Activated T-cell treated with anti-CD3 and anti-CD28 coated beads, Interleukin-2, amount 50 U/mL, for 24 hours (primary cell): ENCODE measurements at regions not wholly inside any gene's neighbourhood (a gene's known extent, or its start where the extent isn't known, plus 50 kb on each side); places are given as distances from the start of the nearest gene placed in this dataset.
"Not testable (repeated sequence)": the region's sequence is repeated elsewhere in the genome, so short reads cannot be mapped to it uniquely, and the experiment has no call there.

Experiments used
- DNase-seq: peaks from one replicate; pipeline ENCODE4 v3.0.0-alpha.2; 2020
- H3K27ac Mint-ChIP-seq: 2 replicates; pipeline ENCODE4 v1.8.0; 2020; ENCODE audit warnings: mild to moderate bottlenecking, mixed read lengths
- H3K27me3 Mint-ChIP-seq: 2 replicates; pipeline ENCODE4 v1.8.0; 2020; ENCODE audit warnings: mixed read lengths
- H3K36me3 Mint-ChIP-seq: 2 replicates; pipeline ENCODE4 v1.8.0; 2020; ENCODE audit warnings: low read depth, mixed read lengths
- H3K4me1 Mint-ChIP-seq: 2 replicates; pipeline ENCODE4 v1.8.0; 2020; ENCODE audit warnings: low read depth, mixed read lengths
- H3K4me3 Mint-ChIP-seq: 2 replicates; pipeline ENCODE4 v1.8.0; 2020; ENCODE audit warnings: mild to moderate bottlenecking, moderate library complexity, mixed read lengths
- H3K9me3 Mint-ChIP-seq: 2 replicates; pipeline ENCODE4 v1.8.0; 2020; ENCODE audit warnings: mixed read lengths

GRCh38 chr2:43157506-43158246, 68.7 kb downstream of the ZFP36L2 start:
- Mint-ChIP-seq H3K9me3 (no peaks in the 10 kb centered on the region), H3K27ac (peak overlapping the region; percentile 97), H3K4me1 (peaks cover 86% of the 10 kb centered on the region), H3K27me3 (no peaks in the 10 kb centered on the region), H3K4me3 (no peak overlapping the region), H3K36me3 (no peaks in the 10 kb centered on the region)
- no peak for DNase-seq

GRCh38 chr2:43155851-43156411, 70.5 kb downstream of the ZFP36L2 start:
- H3K27ac Mint-ChIP-seq = no peak overlapping the region

DNA sequence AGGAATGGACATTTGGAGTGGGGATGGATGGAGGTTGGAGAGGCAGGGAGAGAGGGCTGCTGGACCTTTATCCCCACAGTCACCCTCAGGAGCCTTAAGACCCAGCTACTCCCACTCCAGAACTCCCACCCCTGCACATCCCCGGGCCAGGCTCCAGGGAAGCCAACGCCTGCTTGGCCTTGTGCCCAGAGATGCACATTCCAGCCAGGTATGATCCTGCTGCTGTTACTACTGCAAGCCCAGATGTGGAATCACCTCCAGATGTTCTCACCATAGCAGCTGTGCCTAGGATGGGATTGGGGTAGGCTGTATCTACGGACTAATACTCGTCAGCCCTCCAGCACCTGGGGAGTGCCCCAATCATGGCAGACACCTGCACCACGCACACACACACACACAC, 71.7 kb downstream of the ZFP36L2 start:
- no peak overlapping the region for H3K27ac Mint-ChIP-seq

More at GRCh38 chr2:43155851-43156411, 70.5 kb downstream of the ZFP36L2 start:
- Mint-ChIP-seq H3K9me3 (no peaks in the 10 kb centered on the region), H3K36me3 (no peaks in the 10 kb centered on the region), H3K4me1 (peaks cover 80% of the 10 kb centered on the region), H3K4me3 (no peak overlapping the region), H3K27me3 (no peaks in the 10 kb centered on the region)
- DNase-seq = no peak

GRCh38 chr2:43152741-43153647, 73.4 kb downstream of the ZFP36L2 start:
- Mint-ChIP-seq H3K9me3 (no peaks in the 10 kb centered on the region), H3K4me1 (peaks cover 77% of the 10 kb centered on the region), H3K27ac (peak overlapping the region; percentile 34)

More for the DNA sequence above, 71.7 kb downstream of the ZFP36L2 start:
- Mint-ChIP-seq H3K4me1 (peaks cover 77% of the 10 kb centered on the region), H3K9me3 (no peaks in the 10 kb centered on the region), H3K4me3 (no peak overlapping the region), H3K36me3 (no peaks in the 10 kb centered on the region), H3K27me3 (no peaks in the 10 kb centered on the region)
- DNase-seq = no peak

DNA sequence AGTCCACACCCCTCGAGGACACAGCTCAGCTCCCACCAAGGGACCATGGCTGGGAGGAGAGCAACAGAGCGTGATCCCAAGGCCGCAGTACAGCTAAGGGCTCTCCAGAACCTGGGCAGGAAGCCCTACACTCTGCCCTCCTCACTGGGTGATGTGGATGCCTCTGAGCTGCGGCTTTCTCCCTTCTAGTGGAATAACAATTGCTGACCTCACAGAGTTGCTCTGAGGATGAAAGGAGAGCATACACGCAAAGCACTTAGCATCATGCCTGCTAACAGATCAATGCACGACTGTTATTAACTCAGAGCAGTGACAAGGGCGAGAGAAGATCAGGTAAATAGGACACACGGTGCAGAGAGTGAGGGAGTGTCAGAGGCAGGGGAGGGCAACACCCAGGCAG, 74.2 kb downstream of the ZFP36L2 start:
- no peaks in the 10 kb centered on the region for H3K9me3 Mint-ChIP-seq
- H3K27me3 Mint-ChIP-seq = no peaks in the 10 kb centered on the region
- H3K4me3 Mint-ChIP-seq = no peak overlapping the region
- peak overlapping the region; percentile 3 for H3K27ac Mint-ChIP-seq
- no peak for DNase-seq
- no peaks in the 10 kb centered on the region for H3K36me3 Mint-ChIP-seq
- H3K4me1 Mint-ChIP-seq = peaks cover 76% of the 10 kb centered on the region

More at GRCh38 chr2:43152741-43153647, 73.4 kb downstream of the ZFP36L2 start:
- H3K36me3 Mint-ChIP-seq = no peaks in the 10 kb centered on the region
- no peak overlapping the region for H3K4me3 Mint-ChIP-seq
- no peaks in the 10 kb centered on the region for H3K27me3 Mint-ChIP-seq
- no peak for DNase-seq

DNA sequence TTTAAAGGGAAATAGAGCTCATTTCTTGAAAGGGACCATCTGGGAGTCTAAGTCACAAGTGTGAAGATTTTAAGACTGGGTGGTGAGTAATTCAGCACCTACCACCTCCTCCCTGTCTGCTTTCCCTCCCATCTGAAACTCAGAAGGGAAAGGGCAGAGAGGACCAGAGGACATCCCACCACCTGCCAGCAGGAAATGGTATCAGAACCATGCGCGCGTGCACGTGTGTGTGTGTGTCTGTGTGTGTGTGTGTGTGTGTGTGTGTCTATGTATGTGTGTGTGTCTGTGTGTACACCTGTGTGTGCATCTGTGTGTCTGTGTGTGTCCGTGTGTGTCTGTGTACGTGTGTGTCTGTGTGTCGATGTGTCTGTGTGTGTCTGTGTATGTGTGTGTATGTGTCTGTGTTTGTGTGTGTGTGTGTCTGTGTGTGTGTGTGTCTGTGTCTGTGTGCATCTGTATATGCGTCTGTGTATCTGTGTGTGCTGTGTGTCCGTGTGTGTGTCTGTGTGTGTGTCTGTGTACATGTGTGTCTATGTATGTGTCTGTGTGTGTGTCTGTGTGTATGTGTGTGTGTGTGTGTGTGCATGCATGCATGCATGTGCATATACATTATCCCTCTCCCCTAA, 76.8 kb downstream of the ZFP36L2 start:
- DNase-seq = peak; percentile 74
- no peaks in the 10 kb centered on the region for H3K36me3 Mint-ChIP-seq
- peak overlapping the region; percentile 86 for H3K27ac Mint-ChIP-seq
- H3K27me3 Mint-ChIP-seq = no peaks in the 10 kb centered on the region
- peak overlapping the region; percentile 25 for H3K4me3 Mint-ChIP-seq
- H3K4me1 Mint-ChIP-seq = peaks cover 70% of the 10 kb centered on the region
- no peaks in the 10 kb centered on the region for H3K9me3 Mint-ChIP-seq

DNA sequence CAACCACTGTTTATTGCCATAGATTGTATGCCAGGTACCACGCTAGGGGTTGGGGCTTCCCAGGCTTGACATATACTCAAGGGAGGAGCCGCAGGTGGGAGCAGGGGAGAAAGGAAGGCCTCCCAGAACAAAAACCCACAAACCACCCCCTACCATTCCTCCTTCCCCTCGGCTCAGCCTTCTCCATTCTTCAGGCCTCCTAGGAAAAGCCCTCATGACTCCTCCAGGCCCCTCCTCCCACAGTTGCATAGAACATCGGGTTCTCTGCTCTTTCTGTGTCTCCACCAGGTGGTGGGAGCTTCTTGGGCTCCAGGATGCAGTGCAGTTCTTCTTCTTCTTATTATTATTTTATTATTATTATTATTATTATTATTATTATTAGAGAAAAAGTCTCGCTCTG, 80.3 kb downstream of the ZFP36L2 start:
- DNase-seq = no peak
- Mint-ChIP-seq H3K9me3 (no peaks in the 10 kb centered on the region), H3K27ac (no peak overlapping the region), H3K27me3 (no peaks in the 10 kb centered on the region), H3K4me3 (no peak overlapping the region), H3K4me1 (peaks cover 65% of the 10 kb centered on the region), H3K36me3 (no peaks in the 10 kb centered on the region)

GRCh38 chr2:43144263-43144662, 82.1 kb downstream of the ZFP36L2 start:
- peaks cover 66% of the 10 kb centered on the region for H3K4me1 Mint-ChIP-seq
- no peaks in the 10 kb centered on the region for H3K36me3 Mint-ChIP-seq
- H3K27ac Mint-ChIP-seq = no peak overlapping the region
- no peaks in the 10 kb centered on the region for H3K27me3 Mint-ChIP-seq
- H3K9me3 Mint-ChIP-seq = no peaks in the 10 kb centered on the region
- no peak overlapping the region for H3K4me3 Mint-ChIP-seq
- DNase-seq = no peak

DNA sequence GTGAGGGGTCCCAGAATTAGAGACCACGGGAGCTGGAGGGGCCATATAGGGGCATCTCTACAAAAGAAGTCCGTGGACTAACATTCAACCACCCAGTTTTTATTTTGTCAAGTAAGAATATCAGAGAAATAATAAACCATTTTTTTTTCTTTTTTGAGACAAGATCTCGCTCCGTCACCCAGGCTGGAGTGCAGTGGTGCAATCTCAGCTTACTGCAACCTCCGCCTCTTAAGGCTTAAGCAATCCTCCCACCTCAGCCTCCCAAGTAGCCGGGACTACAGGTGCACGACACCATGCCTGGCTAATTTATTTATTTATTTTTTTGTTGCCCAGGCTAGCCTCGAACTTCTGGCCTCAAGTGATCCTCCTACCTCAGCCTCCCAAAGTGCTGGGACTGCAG, 82.7 kb downstream of the ZFP36L2 start:
- H3K4me1 Mint-ChIP-seq = peaks cover 62% of the 10 kb centered on the region

GRCh38 chr2:43142921-43143438, 83.4 kb downstream of the ZFP36L2 start:
- H3K27me3 Mint-ChIP-seq = no peaks in the 10 kb centered on the region
- H3K4me3 Mint-ChIP-seq = peak overlapping the region; percentile 73
- H3K27ac Mint-ChIP-seq = peak overlapping the region; percentile 71
- H3K36me3 Mint-ChIP-seq = no peaks in the 10 kb centered on the region
- no peaks in the 10 kb centered on the region for H3K9me3 Mint-ChIP-seq
- peaks cover 62% of the 10 kb centered on the region for H3K4me1 Mint-ChIP-seq
- DNase-seq = peak; percentile 58

More for the DNA sequence above, 82.7 kb downstream of the ZFP36L2 start:
- Mint-ChIP-seq H3K36me3 (no peaks in the 10 kb centered on the region), H3K9me3 (no peaks in the 10 kb centered on the region), H3K27ac (no peak overlapping the region), H3K4me3 (no peak overlapping the region), H3K27me3 (no peaks in the 10 kb centered on the region)
- no peak for DNase-seq

DNA sequence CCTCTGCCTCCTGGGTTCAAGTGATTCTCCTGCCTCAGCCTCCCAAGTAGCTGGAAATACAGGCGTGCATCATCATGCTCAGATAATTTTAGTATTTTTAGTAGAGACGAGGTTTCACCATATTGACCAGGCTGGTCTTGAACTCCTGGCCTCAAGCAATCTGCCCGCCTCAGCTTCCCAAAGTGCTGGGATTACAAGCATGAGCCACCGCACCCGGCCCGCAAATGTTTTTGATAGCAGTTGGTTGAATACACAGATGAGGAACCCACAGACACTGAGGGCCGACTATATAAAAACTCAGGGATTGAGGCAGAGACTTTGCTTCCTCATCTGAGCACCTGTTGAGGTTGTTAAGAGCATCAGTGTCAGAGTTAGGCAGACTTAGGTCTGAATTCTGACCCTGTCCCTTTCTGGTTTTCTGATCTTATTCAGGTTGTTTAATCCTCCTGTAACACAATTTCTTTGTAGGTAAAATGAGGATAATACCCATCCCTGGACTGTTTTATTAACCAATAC, 84.7 kb downstream of the ZFP36L2 start:
- not testable (repeated sequence) for H3K27ac Mint-ChIP-seq, H3K36me3 Mint-ChIP-seq, H3K9me3 Mint-ChIP-seq, H3K27me3 Mint-ChIP-seq
- peaks cover 69% of the 10 kb centered on the region for H3K4me1 Mint-ChIP-seq
- H3K4me3 Mint-ChIP-seq = peak overlapping the region; percentile 73
- peak; percentile 22 for DNase-seq

DNA sequence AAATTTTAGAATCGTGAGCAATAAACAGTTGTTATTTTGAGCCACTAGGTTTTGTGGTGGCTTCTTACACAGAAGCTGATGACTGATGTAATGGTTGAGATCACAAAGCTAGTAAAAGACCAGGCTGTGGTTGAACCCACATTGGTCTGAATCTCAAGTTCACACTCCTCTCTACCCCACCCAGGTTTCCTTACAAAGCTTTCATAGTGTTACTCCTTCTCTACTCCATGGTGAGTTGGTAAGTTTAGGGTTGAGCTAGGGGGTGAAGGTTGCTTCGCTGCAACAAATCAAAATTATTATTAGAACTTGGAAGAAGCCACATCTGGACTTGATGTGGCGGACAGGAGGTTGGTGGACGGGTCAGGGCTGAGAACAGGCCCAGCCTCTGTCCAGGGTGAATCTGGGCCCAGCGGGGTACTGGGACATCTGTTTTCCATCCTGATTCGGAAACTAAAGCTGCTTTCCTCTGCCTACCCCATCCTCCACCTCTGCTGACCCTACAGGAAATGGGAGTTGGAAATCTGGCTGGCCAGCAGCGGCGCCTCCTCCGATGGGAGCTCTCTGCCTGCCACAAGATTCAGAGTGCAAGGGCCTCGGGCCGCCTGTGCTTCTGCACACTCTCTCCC, 86.3 kb downstream of the ZFP36L2 start:
- DNase-seq = no peak
- H3K4me3 Mint-ChIP-seq = peak overlapping the region; percentile 11

DNA sequence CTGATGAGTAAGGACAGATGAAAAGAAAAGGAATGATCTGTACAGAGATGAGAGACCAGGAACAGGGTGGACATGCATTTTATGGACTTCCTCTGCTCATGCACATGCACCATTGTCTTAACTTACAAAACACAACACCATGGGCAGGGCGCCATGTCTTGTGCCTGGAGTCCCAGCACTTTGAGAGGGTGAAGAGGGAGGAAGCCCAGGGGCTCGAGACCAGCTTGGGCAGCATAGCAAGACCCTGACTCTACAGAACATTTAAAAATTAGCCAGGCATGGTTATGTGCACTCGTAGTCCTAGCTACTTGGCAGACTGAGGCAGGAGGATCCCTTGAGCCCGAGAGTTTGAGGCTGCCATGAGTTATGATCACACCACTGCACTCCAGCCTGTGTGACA, 86.9 kb downstream of the ZFP36L2 start:
- H3K4me1 Mint-ChIP-seq = peaks cover 78% of the 10 kb centered on the region

More for the DNA sequence above, 86.3 kb downstream of the ZFP36L2 start:
- H3K4me1 Mint-ChIP-seq = peaks cover 75% of the 10 kb centered on the region
- no peaks in the 10 kb centered on the region for H3K27me3 Mint-ChIP-seq
- H3K36me3 Mint-ChIP-seq = no peaks in the 10 kb centered on the region
- no peaks in the 10 kb centered on the region for H3K9me3 Mint-ChIP-seq
- H3K27ac Mint-ChIP-seq = peak overlapping the region; percentile 84

More for the DNA sequence above, 86.9 kb downstream of the ZFP36L2 start:
- Mint-ChIP-seq H3K27ac (peak overlapping the region; percentile 84), H3K27me3 (no peaks in the 10 kb centered on the region), H3K9me3 (no peaks in the 10 kb centered on the region), H3K36me3 (no peaks in the 10 kb centered on the region), H3K4me3 (no peak overlapping the region)
- peak; percentile 34 for DNase-seq
